ENCODE measurements at regions not wholly inside any gene's neighbourhood (a gene's known extent, or its start where the extent isn't known, plus 50 kb on each side); places are given as distances from the start of the nearest gene placed in this dataset.

DNA sequence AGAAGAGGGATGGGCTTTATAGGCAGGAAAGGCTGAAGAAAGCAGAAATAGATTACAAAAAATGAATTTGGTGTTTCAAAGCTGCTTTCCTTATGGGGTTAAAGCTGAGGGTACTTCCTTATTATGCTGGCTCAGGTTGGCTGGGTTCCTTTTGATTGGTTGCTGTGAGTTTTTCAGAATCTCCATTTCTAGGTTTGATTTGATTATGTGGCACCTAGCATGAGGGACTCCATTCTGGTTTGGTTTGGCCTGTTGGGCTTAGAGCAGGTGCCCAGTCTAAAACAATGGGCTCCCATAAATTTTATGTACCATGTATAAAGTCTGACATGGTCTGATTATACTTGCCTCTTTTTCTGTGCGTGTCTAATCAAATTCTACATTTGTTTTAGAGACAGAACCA is 362.7 kb downstream of the CXCL12 start:
- no peak for TF ChIP-seq EZH2phosphoT487 (IDR thresholded peaks at IDR 0.05; ENCODE audit: low read depth)
- TF ChIP-seq, protein P1, sequence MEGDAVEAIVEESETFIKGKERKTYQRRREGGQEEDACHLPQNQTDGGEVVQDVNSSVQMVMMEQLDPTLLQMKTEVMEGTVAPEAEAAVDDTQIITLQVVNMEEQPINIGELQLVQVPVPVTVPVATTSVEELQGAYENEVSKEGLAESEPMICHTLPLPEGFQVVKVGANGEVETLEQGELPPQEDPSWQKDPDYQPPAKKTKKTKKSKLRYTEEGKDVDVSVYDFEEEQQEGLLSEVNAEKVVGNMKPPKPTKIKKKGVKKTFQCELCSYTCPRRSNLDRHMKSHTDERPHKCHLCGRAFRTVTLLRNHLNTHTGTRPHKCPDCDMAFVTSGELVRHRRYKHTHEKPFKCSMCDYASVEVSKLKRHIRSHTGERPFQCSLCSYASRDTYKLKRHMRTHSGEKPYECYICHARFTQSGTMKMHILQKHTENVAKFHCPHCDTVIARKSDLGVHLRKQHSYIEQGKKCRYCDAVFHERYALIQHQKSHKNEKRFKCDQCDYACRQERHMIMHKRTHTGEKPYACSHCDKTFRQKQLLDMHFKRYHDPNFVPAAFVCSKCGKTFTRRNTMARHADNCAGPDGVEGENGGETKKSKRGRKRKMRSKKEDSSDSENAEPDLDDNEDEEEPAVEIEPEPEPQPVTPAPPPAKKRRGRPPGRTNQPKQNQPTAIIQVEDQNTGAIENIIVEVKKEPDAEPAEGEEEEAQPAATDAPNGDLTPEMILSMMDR (IDR thresholded peaks at IDR 0.05; ENCODE audit: low read depth, low read length), result no peak
